H1 (cell line): ENCODE measurements at regions not wholly inside any gene's neighbourhood (a gene's known extent, or its start where the extent isn't known, plus 50 kb on each side); places are given as distances from the start of the nearest gene placed in this dataset.

ENCODE experiments used
- CTCF ChIA-PET: fragments of 300-600 bp; sonication (Branson Sonifier 250); formaldehyde crosslinking; loops from one replicate; lab custom pipeline; 2021; ENCODE audit not compliant: partially characterized antibody; lab: Charles Lee
- POLR2A ChIA-PET: fragments of 300-600 bp; sonication (Branson Sonifier 250); formaldehyde crosslinking; loops from one replicate; lab custom pipeline; 2021; ENCODE audit warnings: inconsistent platforms; ENCODE audit not compliant: partially characterized antibody; lab: Charles Lee
- DNase-seq, 2 experiments: peaks; one replicate each; pipeline versions ENCODE4 v3.0.0 to v3.0.0-alpha.2; 2010 to 2022; ENCODE audit warnings: low spot score in 2 of 2, low read depth in 1 of 2, mixed read lengths in 1 of 2
- FAIRE-seq: peaks from 2 replicates; lab custom pipeline; 2011; peaks lifted over from hg19 to GRCh38; lab: Jason Lieb, UNC
- H2AFZ ChIP-seq: 2 replicates; pipeline ENCODE4 v1.8.1; 2012; ENCODE audit warnings: low read length, inconsistent platforms
- H2AK5ac ChIP-seq: 2 replicates; pipeline ENCODE4 v1.6.1; 2013; ENCODE audit warnings: low read depth, low read length
- H2BK120ac ChIP-seq: replicated peaks from 2 replicates; pipeline ENCODE3; 2013; ENCODE audit warnings: low read depth, low read length, inconsistent platforms
- H2BK12ac ChIP-seq: 2 replicates; pipeline ENCODE4 v1.6.1; 2013; ENCODE audit warnings: low read depth, low read length
- H2BK15ac ChIP-seq: 2 replicates; pipeline ENCODE4 v1.6.1; 2013; ENCODE audit warnings: low read length
- H2BK20ac ChIP-seq: 2 replicates; pipeline ENCODE4 v1.6.1; 2013; ENCODE audit warnings: low read length
- H2BK5ac ChIP-seq: 2 replicates; pipeline ENCODE4 v1.6.1; 2013; ENCODE audit warnings: low read depth, low read length
- H3K14ac ChIP-seq: 2 replicates; pipeline ENCODE4 v1.6.1; 2013; ENCODE audit warnings: inconsistent platforms; ENCODE audit not compliant: insufficient read length
- H3K18ac ChIP-seq: 2 replicates; pipeline ENCODE4 v1.6.1; 2013; ENCODE audit warnings: low read length; ENCODE audit errors: extremely low read depth
- H3K23ac ChIP-seq: 2 replicates; pipeline ENCODE4 v1.6.1; 2013; ENCODE audit warnings: inconsistent platforms; ENCODE audit not compliant: insufficient read length
- H3K23me2 ChIP-seq: 2 replicates; pipeline ENCODE4 v1.6.1; 2013; ENCODE audit warnings: low read depth, low read length
- H3K27ac ChIP-seq: 2 replicates; pipeline ENCODE4 v1.6.1; 2011; ENCODE audit warnings: low read depth, low read length, inconsistent platforms
- H3K27me3 ChIP-seq, 4 experiments: replicated peaks in 1 of 4; 1 replicate in 1 of 4; 2 replicates in 3 of 4; pipeline versions ENCODE4 v1.6.1 to v1.8.1; 2011 to 2013; ENCODE audit warnings: low read length in 3 of 4, mild to moderate bottlenecking in 3 of 4, inconsistent platforms in 2 of 4, mixed read lengths in 2 of 4, moderate library complexity in 1 of 4; ENCODE audit not compliant: control insufficient read depth in 3 of 4, insufficient read depth in 3 of 4; ENCODE audit errors: extremely low read depth in 1 of 4
- H3K36me3 ChIP-seq, 4 experiments: 2 replicates each; pipeline versions ENCODE4 v1.6.1 to v1.8.1; 2011 to 2013; ENCODE audit warnings: mild to moderate bottlenecking in 4 of 4, low read length in 3 of 4, moderate library complexity in 2 of 4, control low read depth in 1 of 4, inconsistent platforms in 1 of 4; ENCODE audit not compliant: insufficient read depth in 4 of 4, control insufficient read depth in 2 of 4
- H3K4ac ChIP-seq: replicated peaks from 2 replicates; pipeline ENCODE3; 2013; ENCODE audit warnings: low read length, low read depth, mixed read lengths, inconsistent platforms; ENCODE audit not compliant: insufficient read length
- H3K4me1 ChIP-seq, 4 experiments: replicated peaks in 1 of 4; 1 replicate in 1 of 4; 2 replicates in 3 of 4; pipeline versions ENCODE4 v1.6.1 to v1.8.1; 2011 to 2013; ENCODE audit warnings: low read length in 3 of 4, inconsistent platforms in 2 of 4, mixed read lengths in 1 of 4; ENCODE audit not compliant: insufficient read depth in 4 of 4, control insufficient read depth in 3 of 4
- H3K4me2 ChIP-seq, 2 experiments: 2 replicates each; pipeline versions ENCODE4 v1.6.1 to v1.8.1; 2011 to 2013; ENCODE audit warnings: low read depth in 2 of 2, low read length in 2 of 2, control low read depth in 1 of 2, inconsistent platforms in 1 of 2, mild to moderate bottlenecking in 1 of 2; ENCODE audit not compliant: insufficient read depth in 1 of 2
- H3K4me3 ChIP-seq, 4 experiments: fragments of 200-600, 300-600 bp in 1 of 4; sonication (generic), shearing (Covaris generic), sonication (Bioruptor Twin) in 1 of 4; 2 replicates each; pipeline versions ENCODE4 v1.5.1 to v1.8.1; 2011 to 2016; ENCODE audit warnings: low read length in 4 of 4, low read depth in 3 of 4, control low read depth in 2 of 4, inconsistent platforms in 2 of 4, mild to moderate bottlenecking in 2 of 4, mixed read lengths in 1 of 4, moderate library complexity in 1 of 4; ENCODE audit not compliant: insufficient read depth in 2 of 4; ENCODE audit errors: extremely low read depth in 1 of 4
- H3K56ac ChIP-seq: replicated peaks from 2 replicates; pipeline ENCODE3; 2013; ENCODE audit warnings: low read depth, mild to moderate bottlenecking, mixed read lengths, low read length, inconsistent platforms; ENCODE audit not compliant: insufficient read length
- H3K79me1 ChIP-seq: 2 replicates; pipeline ENCODE4 v1.6.1; 2013; ENCODE audit warnings: low read depth, low read length, control low read depth
- H3K79me2 ChIP-seq, 2 experiments: 2 replicates each; pipeline versions ENCODE4 v1.6.1 to v1.8.1; 2012 to 2013; ENCODE audit warnings: low read length in 2 of 2, mild to moderate bottlenecking in 2 of 2, inconsistent platforms in 1 of 2; ENCODE audit not compliant: insufficient read depth in 2 of 2, control insufficient read depth in 1 of 2
- H3K9ac ChIP-seq, 4 experiments: replicated peaks in 1 of 4; 1 replicate in 1 of 4; 2 replicates in 3 of 4; pipeline versions ENCODE4 v1.6.1 to v1.8.1; 2011 to 2013; ENCODE audit warnings: low read depth in 3 of 4, low read length in 3 of 4, control low read depth in 2 of 4, mild to moderate bottlenecking in 2 of 4, moderate library complexity in 2 of 4, inconsistent platforms in 1 of 4; ENCODE audit errors: extremely low read depth in 1 of 4
- H3K9me3 ChIP-seq, 2 experiments: 2 replicates each; pipeline versions ENCODE4 v1.6.1 to v1.8.1; 2012 to 2013; ENCODE audit warnings: mild to moderate bottlenecking in 2 of 2, moderate library complexity in 2 of 2, control low read depth in 1 of 2, inconsistent platforms in 1 of 2, low read depth in 1 of 2, low read length in 1 of 2, mixed read lengths in 1 of 2; ENCODE audit not compliant: insufficient read depth in 2 of 2
- H4K20me1 ChIP-seq, 2 experiments: replicated peaks in 1 of 2; 2 replicates each; pipeline versions ENCODE3 to v1.8.1; 2011 to 2013; ENCODE audit warnings: inconsistent platforms in 2 of 2, low read length in 2 of 2, mild to moderate bottlenecking in 1 of 2; ENCODE audit not compliant: insufficient read depth in 2 of 2, control insufficient read depth in 1 of 2
- H4K5ac ChIP-seq: 2 replicates; pipeline ENCODE4 v1.6.1; 2013; ENCODE audit warnings: low read length, low read depth, mixed read lengths, inconsistent platforms; ENCODE audit not compliant: insufficient read length
- H4K8ac ChIP-seq: 2 replicates; pipeline ENCODE4 v1.8.0; 2013; ENCODE audit warnings: mild to moderate bottlenecking, moderate library complexity, low read length, inconsistent platforms; ENCODE audit not compliant: insufficient read depth; ENCODE audit errors: extremely low read depth
- H4K91ac ChIP-seq: replicated peaks from 2 replicates; pipeline ENCODE3; 2013; ENCODE audit warnings: low read length, mixed read lengths, inconsistent platforms; ENCODE audit not compliant: insufficient read length
- GTF2F1 ChIP-seq: IDR thresholded peaks from 2 replicates; pipeline ENCODE4 v1.6.1; 2012; ENCODE audit warnings: low read depth, low read length, improper control_type of control experiment, borderline replicate concordance
- RFX5 ChIP-seq: IDR thresholded peaks from 2 replicates; pipeline ENCODE4 v1.6.1; 2011; ENCODE audit warnings: low read depth, low read length, improper control_type of control experiment, borderline replicate concordance
- WGBS, 2 experiments: shearing (Covaris generic) in 1 of 2; methylation state at CpG; one replicate each; pipeline versions ENCODE4 v1.1.6 to v1.1.7; 2013 to 2015; ENCODE audit warnings: low lambda C conversion rate in 2 of 2, mixed read lengths in 2 of 2, inconsistent platforms in 1 of 2, low coverage in 1 of 2, missing lambda C conversion rate in 1 of 2; ENCODE audit not compliant: insufficient replicate concordance in 2 of 2, insufficient coverage in 1 of 2, insufficient read length in 1 of 2; ENCODE audit errors: extremely low coverage in 1 of 2, missing lambda C conversion rate in 1 of 2; 5-methylcytosine and 5-hydroxymethylcytosine counted together

- no peaks in the 10 kb centered on the region for H3K27me3 ChIP-seq
Measured at GRCh38 chr5:163706053-163706771, 200.8 kb downstream of the MAT2B start.

More at GRCh38 chr5:163706053-163706771, 200.8 kb downstream of the MAT2B start:
- FAIRE-seq (no peak), DNase-seq (no peak)
- H3K79me1 ChIP-seq = no peaks in the 10 kb centered on the region
- no peak for TF ChIP-seq RFX5
- TF ChIP-seq GTF2F1 = no peak
- no peak overlapping the region for H3K56ac ChIP-seq
- no peak overlapping the region for H4K5ac ChIP-seq
- H3K18ac ChIP-seq = no peak overlapping the region
- H3K36me3 ChIP-seq = no peaks in the 10 kb centered on the region
- no peak overlapping the region; the same call in 1 of the 2 replicates for H4K8ac ChIP-seq
- no peaks in the 10 kb centered on the region for H3K79me2 ChIP-seq
- no peak overlapping the region for H3K14ac ChIP-seq
- no peak overlapping the region for H3K4me3 ChIP-seq
- no peak overlapping the region for H2BK120ac ChIP-seq
- H3K4ac ChIP-seq = no peak overlapping the region
- ChIA-PET POLR2A (no interaction called here), CTCF (interaction anchor here (0.5 to 1.2 kb wide), 2 partner anchors 78 to 217 kb away, joined by 3 read pairs; no protein-coding TSS in a partner anchor)
- no peaks in the 10 kb centered on the region for H4K20me1 ChIP-seq
- H3K23ac ChIP-seq = no peak overlapping the region
- no peaks in the 10 kb centered on the region for H3K4me1 ChIP-seq
- H3K4me2 ChIP-seq = no peak overlapping the region
- no peak overlapping the region for H2BK15ac ChIP-seq
- WGBS, 2 experiments = 85% methylated on average over 4 of the region's 4 CpGs; no CpG with 5 or more reads in 1 of the 2 experiments
- no peak overlapping the region for H4K91ac ChIP-seq
- H3K27ac ChIP-seq = no peak overlapping the region
- no peaks in the 10 kb centered on the region; the same call in 1 of the 2 replicates for H3K23me2 ChIP-seq
- H2BK12ac ChIP-seq = no peak overlapping the region
- no peak overlapping the region for H2AFZ ChIP-seq
- no peak overlapping the region for H2BK5ac ChIP-seq
- H2AK5ac ChIP-seq = no peak overlapping the region
- H3K9ac ChIP-seq = no peak overlapping the region
- no peaks in the 10 kb centered on the region for H3K9me3 ChIP-seq
- H2BK20ac ChIP-seq = no peak overlapping the region
